MM.1S (cell line): ENCODE measurements at regions not wholly inside any gene's neighbourhood (a gene's known extent, or its start where the extent isn't known, plus 50 kb on each side); places are given as distances from the start of the nearest gene placed in this dataset.

Source experiments
- DNase-seq: peaks from one replicate; pipeline ENCODE4 v3.0.0-alpha.2; 2015
- H2AFZ ChIP-seq: fragments of 300-600 bp; sonication (generic); 2 replicates; pipeline ENCODE4 v1.6.0; 2016; ENCODE audit warnings: antibody characterized with exemption, low read length
- H3F3A ChIP-seq: fragments of 300-600 bp; sonication (generic); 2 replicates; pipeline ENCODE4 v1.6.1; 2016; ENCODE audit warnings: mild to moderate bottlenecking, antibody characterized with exemption, low read length, moderate library complexity, mixed read lengths; ENCODE audit not compliant: insufficient read depth
- H3K27ac ChIP-seq: fragments of 300-600 bp; sonication (generic); 2 replicates; pipeline ENCODE4 v1.5.1; 2016; ENCODE audit warnings: mild to moderate bottlenecking, low read length
- H3K27me3 ChIP-seq: fragments of 300-600 bp; sonication (generic); replicated peaks from 2 replicates; pipeline ENCODE4 v1.6.0; 2016; ENCODE audit warnings: low read length; ENCODE audit not compliant: insufficient read depth
- H3K36me3 ChIP-seq: fragments of 300-600 bp; sonication (generic); replicated peaks from 2 replicates; pipeline ENCODE4 v1.6.1; 2016; ENCODE audit warnings: mild to moderate bottlenecking, low read length, mixed read lengths; ENCODE audit not compliant: insufficient read depth
- H3K4me1 ChIP-seq: fragments of 300-600 bp; sonication (generic); 2 replicates; pipeline ENCODE4 v1.6.1; 2016; ENCODE audit warnings: low read length, mixed read lengths
- H3K4me2 ChIP-seq: fragments of 300-600 bp; sonication (generic); 2 replicates; pipeline ENCODE4 v1.6.0; 2016; ENCODE audit warnings: low read depth, low read length
- H3K4me3 ChIP-seq: fragments of 300-600 bp; sonication (generic); 2 replicates; pipeline ENCODE4 v1.5.1; 2016; ENCODE audit warnings: low read length, mixed read lengths
- H3K79me2 ChIP-seq: fragments of 300-600 bp; sonication (generic); 2 replicates; pipeline ENCODE4 v1.6.1; 2016; ENCODE audit warnings: mixed run types, low read length, mixed read lengths
- H3K9ac ChIP-seq: fragments of 300-600 bp; sonication (generic); 2 replicates; pipeline ENCODE4 v1.6.1; 2016; ENCODE audit warnings: low read length, mixed read lengths
- H3K9me2 ChIP-seq: fragments of 300-600 bp; sonication (generic); replicated peaks from 2 replicates; pipeline ENCODE4 v1.6.1; 2016; ENCODE audit warnings: mild to moderate bottlenecking, low read length, mixed read lengths; ENCODE audit not compliant: insufficient read depth
- H3K9me3 ChIP-seq: fragments of 300-600 bp; sonication (generic); replicated peaks from 2 replicates; pipeline ENCODE4 v1.6.1; 2016; ENCODE audit warnings: mild to moderate bottlenecking, low read length, mixed read lengths; ENCODE audit not compliant: insufficient read depth
- H4K20me1 ChIP-seq: fragments of 300-600 bp; sonication (generic); 2 replicates; pipeline ENCODE4 v1.6.1; 2016; ENCODE audit warnings: mild to moderate bottlenecking, low read length, moderate library complexity, mixed read lengths; ENCODE audit not compliant: insufficient read depth
- CTCF ChIP-seq: fragments of 300-600 bp; sonication (generic); IDR thresholded peaks from 2 replicates; pipeline ENCODE4 v1.5.1; 2016; ENCODE audit warnings: antibody characterized with exemption, low read length, mixed read lengths
- EZH2 ChIP-seq: fragments of 300-600 bp; sonication (generic); optimal IDR thresholded peaks from 2 replicates; pipeline ENCODE3; 2017; ENCODE audit warnings: low read depth, mild to moderate bottlenecking, antibody characterized with exemption, low read length, mixed read lengths
- EZH2phosphoT487 ChIP-seq: fragments of 300-600 bp; sonication (generic); IDR thresholded peaks from 2 replicates; pipeline ENCODE4 v1.6.1; 2018; ENCODE audit warnings: antibody characterized with exemption, low read length

GRCh38 chr2:226064932-226065570 is 665.5 kb downstream of the NYAP2 start:
- Histone ChIP-seq H3K36me3 (no peaks in the 10 kb centered on the region), H3K27me3 (no peaks in the 10 kb centered on the region), H3K4me1 (no peaks in the 10 kb centered on the region), H3K4me2 (no peak overlapping the region), H3K4me3 (no peak overlapping the region), H3K9me3 (no peaks in the 10 kb centered on the region), H3K9ac (no peak overlapping the region), H3K27ac (no peak overlapping the region), H3K9me2 (no peaks in the 10 kb centered on the region), H2AFZ (no peak overlapping the region), H4K20me1 (no peaks in the 10 kb centered on the region), H3F3A (no peaks in the 10 kb centered on the region), H3K79me2 (no peaks in the 10 kb centered on the region)
- no peak for TF ChIP-seq EZH2phosphoT487
- no peak for TF ChIP-seq EZH2
- no peak for TF ChIP-seq CTCF
- no peak for DNase-seq

- no peaks in the 10 kb centered on the region for H3K36me3 ChIP-seq
- no peak overlapping the region for H3K4me3 ChIP-seq
- no peaks in the 10 kb centered on the region for H3K9me3 ChIP-seq
- H3F3A ChIP-seq: no peaks in the 10 kb centered on the region
- no peaks in the 10 kb centered on the region for H3K27me3 ChIP-seq
- no peaks in the 10 kb centered on the region for H4K20me1 ChIP-seq
- no peak for DNase-seq
- no peak overlapping the region for H2AFZ ChIP-seq
- no peak overlapping the region for H3K4me2 ChIP-seq
- no peak overlapping the region for H3K9ac ChIP-seq
- TF ChIP-seq CTCF (no peak), EZH2phosphoT487 (no peak), EZH2 (no peak)
- H3K4me1 ChIP-seq: no peaks in the 10 kb centered on the region
- H3K79me2 ChIP-seq: no peaks in the 10 kb centered on the region
- H3K9me2 ChIP-seq: no peaks in the 10 kb centered on the region
- H3K27ac ChIP-seq: no peak overlapping the region
These were observed 664.4 kb downstream of the NYAP2 start for GRCh38 chr2:226063704-226064440.

GRCh38 chr2:226059961-226060627 is 660.6 kb downstream of the NYAP2 start:
- no peaks in the 10 kb centered on the region for H3K9me3 ChIP-seq
- H3K27ac ChIP-seq: no peak overlapping the region
- TF ChIP-seq EZH2 (no peak), EZH2phosphoT487 (no peak), CTCF (no peak)
- no peak overlapping the region for H3K4me3 ChIP-seq
- no peak overlapping the region for H3K4me2 ChIP-seq
- no peaks in the 10 kb centered on the region for H3K79me2 ChIP-seq
- H3K9me2 ChIP-seq: no peaks in the 10 kb centered on the region
- H3K36me3 ChIP-seq: no peaks in the 10 kb centered on the region
- H3K4me1 ChIP-seq: no peaks in the 10 kb centered on the region
- H2AFZ ChIP-seq: no peak overlapping the region
- no peak overlapping the region for H3K9ac ChIP-seq
- H4K20me1 ChIP-seq: no peaks in the 10 kb centered on the region
- no peaks in the 10 kb centered on the region for H3K27me3 ChIP-seq
- no peak for DNase-seq
- H3F3A ChIP-seq: no peaks in the 10 kb centered on the region
